WTC11 (cell line): ENCODE measurements at regions not wholly inside any gene's neighbourhood (a gene's known extent, or its start where the extent isn't known, plus 50 kb on each side); places are given as distances from the start of the nearest gene placed in this dataset.
A peak's percentile ranks its signal among the peaks of the same experiment; 100 is the strongest.

Experiments
- ATAC-seq: fragments of 200-7000 bp; cut with Tn5 transposase; 2 replicates; pipeline ENCODE4 v1.10.0; 2021; ENCODE audit warnings: mild to moderate bottlenecking, moderate library complexity
- CTCF ChIA-PET: fragments of 300-600 bp; sonication (Branson Sonifier 250); formaldehyde crosslinking; loops from one replicate; lab custom pipeline; 2021; ENCODE audit warnings: antibody characterized with exemption; lab: Charles Lee
- POLR2A ChIA-PET: fragments of 350-600 bp; sonication (Branson Sonifier 250); formaldehyde crosslinking; loops from one replicate; lab custom pipeline; 2021; ENCODE audit warnings: antibody characterized with exemption; lab: Charles Lee
- DNase-seq: peaks from one replicate; pipeline ENCODE4 v3.0.0; 2021; ENCODE audit warnings: low spot score
- H3K27ac Mint-ChIP-seq: 2 replicates; pipeline ENCODE4 v1.8.0; 2021; ENCODE audit warnings: mixed read lengths
- H3K27me3 Mint-ChIP-seq: 2 replicates; pipeline ENCODE4 v1.8.0; 2021; ENCODE audit warnings: low read depth, mild to moderate bottlenecking, moderate library complexity, mixed read lengths
- H3K36me3 Mint-ChIP-seq: 2 replicates; pipeline ENCODE4 v1.8.0; 2021; ENCODE audit warnings: mixed read lengths
- H3K4me1 Mint-ChIP-seq: 2 replicates; pipeline ENCODE4 v1.8.0; 2022; ENCODE audit warnings: mixed read lengths
- H3K4me3 Mint-ChIP-seq: 2 replicates; pipeline ENCODE4 v1.8.0; 2021; ENCODE audit warnings: mild to moderate bottlenecking, moderate library complexity, mixed read lengths
- H3K9me3 Mint-ChIP-seq: 2 replicates; pipeline ENCODE4 v1.8.0; 2021; ENCODE audit warnings: mixed read lengths
- CBFB ChIP-seq: sonication (generic); formaldehyde crosslinking; IDR thresholded peaks from 2 replicates; pipeline ENCODE4 v1.8.1; 2022; ENCODE audit warnings: mild to moderate bottlenecking, low read depth, missing genetic modification reagents
- EMX1 ChIP-seq: fragments of 250-450 bp; sonication (Bioruptor Pico); IDR thresholded peaks from 2 replicates; pipeline ENCODE4 v1.8.0; 2021; ENCODE audit warnings: mild to moderate bottlenecking
- ETV6 ChIP-seq: sonication (generic); formaldehyde crosslinking; IDR thresholded peaks from 2 replicates; pipeline ENCODE4 v1.8.1; 2022; ENCODE audit warnings: mild to moderate bottlenecking, missing genetic modification reagents
- FOXK1 ChIP-seq: sonication (generic); formaldehyde crosslinking; IDR thresholded peaks from 2 replicates; pipeline ENCODE4 v1.8.0; 2022; ENCODE audit warnings: mild to moderate bottlenecking, moderate library complexity, missing genetic modification reagents
- GABPB1 ChIP-seq: sonication (generic); formaldehyde crosslinking; IDR thresholded peaks from 2 replicates; pipeline ENCODE4 v1.8.1; 2023; ENCODE audit warnings: mild to moderate bottlenecking, missing genetic modification reagents
- GTF2I ChIP-seq: fragments of 250-450 bp; sonication (Bioruptor Pico); conservative IDR thresholded peaks from 2 replicates; pipeline ENCODE4 v1.4.0; 2021; ENCODE audit warnings: mild to moderate bottlenecking
- MYBL2 ChIP-seq: sonication (generic); formaldehyde crosslinking; IDR thresholded peaks from 2 replicates; pipeline ENCODE4 v1.8.1; 2023; ENCODE audit warnings: mild to moderate bottlenecking, moderate library complexity, missing genetic modification reagents
- NFE2L1 ChIP-seq: sonication (generic); formaldehyde crosslinking; IDR thresholded peaks from 2 replicates; pipeline ENCODE4 v1.8.1; 2023; ENCODE audit warnings: missing genetic modification reagents
- NFYB ChIP-seq: sonication (generic); formaldehyde crosslinking; conservative IDR thresholded peaks from 2 replicates; pipeline ENCODE4 v1.8.0; 2022; ENCODE audit warnings: low read depth, missing genetic modification reagents
- NR1H2 ChIP-seq: sonication (generic); formaldehyde crosslinking; IDR thresholded peaks from 2 replicates; pipeline ENCODE4 v1.9.0; 2021; ENCODE audit warnings: mild to moderate bottlenecking, moderate library complexity, missing genetic modification reagents
- NR2C2 ChIP-seq: sonication (generic); formaldehyde crosslinking; IDR thresholded peaks from 2 replicates; pipeline ENCODE4 v1.8.0; 2022; ENCODE audit warnings: mild to moderate bottlenecking, missing genetic modification reagents
- RORB ChIP-seq: fragments of 250-450 bp; sonication (Bioruptor Pico); IDR thresholded peaks from 2 replicates; pipeline ENCODE4 v1.9.0; 2021; ENCODE audit warnings: mild to moderate bottlenecking
- TEAD1 ChIP-seq: sonication (generic); formaldehyde crosslinking; IDR thresholded peaks from 2 replicates; pipeline ENCODE4 v1.8.0; 2022; ENCODE audit warnings: mild to moderate bottlenecking, missing genetic modification reagents
- TP53 ChIP-seq: sonication (generic); formaldehyde crosslinking; IDR thresholded peaks from 2 replicates; pipeline ENCODE4 v1.8.1; 2023; ENCODE audit warnings: mild to moderate bottlenecking, missing genetic modification reagents
- ZNF121 ChIP-seq: sonication (generic); formaldehyde crosslinking; IDR thresholded peaks from 2 replicates; pipeline ENCODE4 v1.8.0; 2023; ENCODE audit warnings: missing genetic modification reagents
- ZNF232 ChIP-seq: sonication (generic); formaldehyde crosslinking; IDR thresholded peaks from 2 replicates; pipeline ENCODE4 v1.8.0; 2022; ENCODE audit warnings: mild to moderate bottlenecking, missing genetic modification reagents
- ZNF416 ChIP-seq: fragments of 250-450 bp; sonication (Bioruptor Pico); IDR thresholded peaks from 2 replicates; pipeline ENCODE4 v1.9.0; 2021; ENCODE audit warnings: mild to moderate bottlenecking, inconsistent platforms
- TF ChIP-seq, protein P1 (sequence below): fragments of 250-450 bp; sonication (Bioruptor Pico); conservative IDR thresholded peaks from 2 replicates; pipeline ENCODE4 v1.9.0; 2021; ENCODE audit warnings: mild to moderate bottlenecking
- TF ChIP-seq, protein P2 (sequence below): sonication (generic); formaldehyde crosslinking; IDR thresholded peaks from 2 replicates; pipeline ENCODE4 v1.8.0; 2023; ENCODE audit warnings: missing genetic modification reagents, mild to moderate bottlenecking, borderline replicate concordance
- TF ChIP-seq, protein P3 (sequence below): fragments of 250-450 bp; sonication (Bioruptor Pico); IDR thresholded peaks from 2 replicates; pipeline ENCODE4 v1.8.0; 2021; ENCODE audit warnings: mild to moderate bottlenecking
- TF ChIP-seq, protein P4 (sequence below): sonication (generic); formaldehyde crosslinking; IDR thresholded peaks from 2 replicates; pipeline ENCODE4 v1.8.1; 2023; ENCODE audit warnings: mild to moderate bottlenecking, missing genetic modification reagents, moderate library complexity
- TF ChIP-seq, protein P5 (sequence below): fragments of 200-600 bp; IDR thresholded peaks from 2 replicates; pipeline ENCODE4 v1.8.0; 2022; ENCODE audit warnings: antibody characterized with exemption
- TF ChIP-seq, protein P6 (sequence below): sonication (generic); formaldehyde crosslinking; IDR thresholded peaks from 2 replicates; pipeline ENCODE4 v1.8.0; 2022; ENCODE audit warnings: mild to moderate bottlenecking, missing genetic modification reagents
- TF ChIP-seq, protein P7 (sequence below): sonication (generic); formaldehyde crosslinking; IDR thresholded peaks from 2 replicates; pipeline ENCODE4 v1.8.0; 2022; ENCODE audit warnings: mild to moderate bottlenecking, missing genetic modification reagents
- TF ChIP-seq, protein P8 (sequence below): sonication (generic); formaldehyde crosslinking; IDR thresholded peaks from 2 replicates; pipeline ENCODE4 v1.8.1; 2023; ENCODE audit warnings: mild to moderate bottlenecking, missing genetic modification reagents

DNA sequence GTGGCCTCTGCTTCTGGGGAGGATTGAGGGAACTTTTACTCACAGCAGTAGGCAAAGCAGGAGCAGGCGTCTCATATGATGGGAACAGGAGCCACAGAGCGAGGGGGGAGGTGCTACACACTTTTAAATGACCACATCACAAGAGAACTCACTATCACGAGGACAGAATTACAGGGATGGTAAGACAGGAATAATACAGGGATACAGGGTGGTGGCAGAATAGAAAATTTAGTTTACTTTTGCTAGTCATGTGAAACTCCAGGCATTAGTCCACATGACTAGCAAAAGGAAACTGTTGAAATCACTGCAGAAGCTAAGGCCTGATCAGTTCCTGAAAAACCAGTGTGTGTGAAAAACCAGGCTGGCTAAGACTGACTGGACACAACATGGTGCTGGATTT, 382.4 kb downstream of the NNT start:
- H3K4me1 Mint-ChIP-seq: no peaks in the 10 kb centered on the region
- TF ChIP-seq GTF2I (no peak), EMX1 (CRISPR knock-in tag) (no peak), NR2C2 (CRISPR knock-in tag) (no peak), ZNF416 (CRISPR knock-in tag) (no peak), TP53 (CRISPR knock-in tag) (no peak), FOXK1 (CRISPR knock-in tag) (no peak), RORB (CRISPR knock-in tag) (no peak), ZNF121 (CRISPR knock-in tag) (no peak), MYBL2 (CRISPR knock-in tag) (no peak)
- TF ChIP-seq, protein P1, sequence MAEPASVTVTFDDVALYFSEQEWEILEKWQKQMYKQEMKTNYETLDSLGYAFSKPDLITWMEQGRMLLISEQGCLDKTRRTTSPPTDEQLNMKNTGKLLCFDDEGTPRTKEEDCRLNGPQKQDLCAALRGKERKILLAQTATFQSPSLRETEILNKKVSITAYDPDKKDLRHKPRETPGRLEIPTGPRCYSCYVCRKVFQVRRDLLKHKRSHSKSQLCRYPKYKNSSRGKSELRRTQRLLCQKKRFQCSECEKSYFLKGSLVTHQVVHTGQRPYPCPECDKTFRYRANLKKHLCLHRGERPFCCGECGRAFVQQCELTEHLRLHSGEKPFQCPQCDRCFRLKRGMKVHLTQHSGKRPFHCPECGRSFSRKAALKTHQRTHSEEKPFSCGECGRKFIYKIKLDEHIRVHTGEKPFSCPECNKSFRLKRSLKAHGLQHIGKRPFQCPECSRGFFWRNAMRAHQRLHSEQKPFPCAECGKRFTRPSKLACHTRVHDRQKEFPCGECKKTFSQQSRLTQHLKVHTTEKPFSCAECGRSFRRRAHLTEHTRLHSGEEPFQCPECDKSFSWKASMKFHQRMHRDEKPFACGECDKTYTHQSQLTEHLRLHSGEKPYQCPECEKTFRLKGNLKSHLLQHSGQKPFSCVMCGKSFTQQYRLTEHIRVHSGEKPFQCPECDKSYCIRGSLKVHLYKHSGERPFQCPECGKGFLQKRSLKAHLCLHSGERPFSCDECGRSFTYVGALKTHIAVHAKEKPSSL (CRISPR knock-in tag): no peak
- TF ChIP-seq, protein P2, sequence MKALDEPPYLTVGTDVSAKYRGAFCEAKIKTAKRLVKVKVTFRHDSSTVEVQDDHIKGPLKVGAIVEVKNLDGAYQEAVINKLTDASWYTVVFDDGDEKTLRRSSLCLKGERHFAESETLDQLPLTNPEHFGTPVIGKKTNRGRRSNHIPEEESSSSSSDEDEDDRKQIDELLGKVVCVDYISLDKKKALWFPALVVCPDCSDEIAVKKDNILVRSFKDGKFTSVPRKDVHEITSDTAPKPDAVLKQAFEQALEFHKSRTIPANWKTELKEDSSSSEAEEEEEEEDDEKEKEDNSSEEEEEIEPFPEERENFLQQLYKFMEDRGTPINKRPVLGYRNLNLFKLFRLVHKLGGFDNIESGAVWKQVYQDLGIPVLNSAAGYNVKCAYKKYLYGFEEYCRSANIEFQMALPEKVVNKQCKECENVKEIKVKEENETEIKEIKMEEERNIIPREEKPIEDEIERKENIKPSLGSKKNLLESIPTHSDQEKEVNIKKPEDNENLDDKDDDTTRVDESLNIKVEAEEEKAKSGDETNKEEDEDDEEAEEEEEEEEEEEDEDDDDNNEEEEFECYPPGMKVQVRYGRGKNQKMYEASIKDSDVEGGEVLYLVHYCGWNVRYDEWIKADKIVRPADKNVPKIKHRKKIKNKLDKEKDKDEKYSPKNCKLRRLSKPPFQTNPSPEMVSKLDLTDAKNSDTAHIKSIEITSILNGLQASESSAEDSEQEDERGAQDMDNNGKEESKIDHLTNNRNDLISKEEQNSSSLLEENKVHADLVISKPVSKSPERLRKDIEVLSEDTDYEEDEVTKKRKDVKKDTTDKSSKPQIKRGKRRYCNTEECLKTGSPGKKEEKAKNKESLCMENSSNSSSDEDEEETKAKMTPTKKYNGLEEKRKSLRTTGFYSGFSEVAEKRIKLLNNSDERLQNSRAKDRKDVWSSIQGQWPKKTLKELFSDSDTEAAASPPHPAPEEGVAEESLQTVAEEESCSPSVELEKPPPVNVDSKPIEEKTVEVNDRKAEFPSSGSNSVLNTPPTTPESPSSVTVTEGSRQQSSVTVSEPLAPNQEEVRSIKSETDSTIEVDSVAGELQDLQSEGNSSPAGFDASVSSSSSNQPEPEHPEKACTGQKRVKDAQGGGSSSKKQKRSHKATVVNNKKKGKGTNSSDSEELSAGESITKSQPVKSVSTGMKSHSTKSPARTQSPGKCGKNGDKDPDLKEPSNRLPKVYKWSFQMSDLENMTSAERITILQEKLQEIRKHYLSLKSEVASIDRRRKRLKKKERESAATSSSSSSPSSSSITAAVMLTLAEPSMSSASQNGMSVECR (CRISPR knock-in tag): no peak
- TF ChIP-seq, protein P3, sequence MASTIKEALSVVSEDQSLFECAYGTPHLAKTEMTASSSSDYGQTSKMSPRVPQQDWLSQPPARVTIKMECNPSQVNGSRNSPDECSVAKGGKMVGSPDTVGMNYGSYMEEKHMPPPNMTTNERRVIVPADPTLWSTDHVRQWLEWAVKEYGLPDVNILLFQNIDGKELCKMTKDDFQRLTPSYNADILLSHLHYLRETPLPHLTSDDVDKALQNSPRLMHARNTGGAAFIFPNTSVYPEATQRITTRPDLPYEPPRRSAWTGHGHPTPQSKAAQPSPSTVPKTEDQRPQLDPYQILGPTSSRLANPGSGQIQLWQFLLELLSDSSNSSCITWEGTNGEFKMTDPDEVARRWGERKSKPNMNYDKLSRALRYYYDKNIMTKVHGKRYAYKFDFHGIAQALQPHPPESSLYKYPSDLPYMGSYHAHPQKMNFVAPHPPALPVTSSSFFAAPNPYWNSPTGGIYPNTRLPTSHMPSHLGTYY: no peak
- TF ChIP-seq, protein P4, sequence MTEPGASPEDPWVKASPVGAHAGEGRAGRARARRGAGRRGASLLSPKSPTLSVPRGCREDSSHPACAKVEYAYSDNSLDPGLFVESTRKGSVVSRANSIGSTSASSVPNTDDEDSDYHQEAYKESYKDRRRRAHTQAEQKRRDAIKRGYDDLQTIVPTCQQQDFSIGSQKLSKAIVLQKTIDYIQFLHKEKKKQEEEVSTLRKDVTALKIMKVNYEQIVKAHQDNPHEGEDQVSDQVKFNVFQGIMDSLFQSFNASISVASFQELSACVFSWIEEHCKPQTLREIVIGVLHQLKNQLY (CRISPR knock-in tag): no peak
- H3K36me3 Mint-ChIP-seq: peaks cover 4% of the 10 kb centered on the region; the same call in 1 of the 2 replicates
- no peak for ATAC-seq
- H3K27ac Mint-ChIP-seq: no peak overlapping the region
- no peak for DNase-seq
- H3K9me3 Mint-ChIP-seq: peaks cover 14% of the 10 kb centered on the region
- H3K27me3 Mint-ChIP-seq: no peaks in the 10 kb centered on the region
- no peak overlapping the region for H3K4me3 Mint-ChIP-seq
- ChIA-PET CTCF (no interaction called here), POLR2A (no interaction called here)

DNA sequence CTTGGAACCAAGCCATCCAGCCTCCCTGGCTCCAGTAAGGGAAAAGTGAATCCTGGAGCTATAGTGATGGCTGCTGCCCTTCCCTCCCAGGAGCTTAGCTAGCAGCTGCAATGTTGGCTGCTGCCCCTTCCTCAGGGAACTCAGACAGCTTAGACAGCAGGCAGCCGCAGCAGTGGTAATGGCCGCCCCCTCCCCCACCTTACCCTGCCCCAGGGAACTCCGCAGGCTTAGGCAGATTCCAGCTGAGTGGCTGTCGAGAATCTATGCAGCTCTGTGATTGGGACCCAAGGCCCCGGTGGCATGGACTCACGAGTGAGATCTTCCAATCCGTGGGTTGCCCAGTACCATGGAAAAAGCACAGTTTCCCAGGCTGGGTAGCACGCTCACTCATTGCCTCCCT, 378.6 kb downstream of the NNT start:
- DNase-seq: peak; percentile 23
- peak; percentile 81 for ATAC-seq
- peaks cover 12% of the 10 kb centered on the region for H3K36me3 Mint-ChIP-seq
- H3K27me3 Mint-ChIP-seq: no peaks in the 10 kb centered on the region
- H3K27ac Mint-ChIP-seq: no peak overlapping the region
- TF ChIP-seq GABPB1 (CRISPR knock-in tag) (no peak), NFYB (CRISPR knock-in tag) (no peak), CBFB (no peak), NR1H2 (CRISPR knock-in tag) (no peak), NFE2L1 (CRISPR knock-in tag) (no peak), EMX1 (CRISPR knock-in tag) (no peak), ZNF232 (no peak), TEAD1 (CRISPR knock-in tag) (no peak), ETV6 (CRISPR knock-in tag) (no peak)
- TF ChIP-seq, protein P5, sequence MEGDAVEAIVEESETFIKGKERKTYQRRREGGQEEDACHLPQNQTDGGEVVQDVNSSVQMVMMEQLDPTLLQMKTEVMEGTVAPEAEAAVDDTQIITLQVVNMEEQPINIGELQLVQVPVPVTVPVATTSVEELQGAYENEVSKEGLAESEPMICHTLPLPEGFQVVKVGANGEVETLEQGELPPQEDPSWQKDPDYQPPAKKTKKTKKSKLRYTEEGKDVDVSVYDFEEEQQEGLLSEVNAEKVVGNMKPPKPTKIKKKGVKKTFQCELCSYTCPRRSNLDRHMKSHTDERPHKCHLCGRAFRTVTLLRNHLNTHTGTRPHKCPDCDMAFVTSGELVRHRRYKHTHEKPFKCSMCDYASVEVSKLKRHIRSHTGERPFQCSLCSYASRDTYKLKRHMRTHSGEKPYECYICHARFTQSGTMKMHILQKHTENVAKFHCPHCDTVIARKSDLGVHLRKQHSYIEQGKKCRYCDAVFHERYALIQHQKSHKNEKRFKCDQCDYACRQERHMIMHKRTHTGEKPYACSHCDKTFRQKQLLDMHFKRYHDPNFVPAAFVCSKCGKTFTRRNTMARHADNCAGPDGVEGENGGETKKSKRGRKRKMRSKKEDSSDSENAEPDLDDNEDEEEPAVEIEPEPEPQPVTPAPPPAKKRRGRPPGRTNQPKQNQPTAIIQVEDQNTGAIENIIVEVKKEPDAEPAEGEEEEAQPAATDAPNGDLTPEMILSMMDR: no peak
- TF ChIP-seq, protein P6, sequence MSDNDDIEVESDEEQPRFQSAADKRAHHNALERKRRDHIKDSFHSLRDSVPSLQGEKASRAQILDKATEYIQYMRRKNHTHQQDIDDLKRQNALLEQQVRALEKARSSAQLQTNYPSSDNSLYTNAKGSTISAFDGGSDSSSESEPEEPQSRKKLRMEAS (CRISPR knock-in tag): no peak
- TF ChIP-seq, protein P7, sequence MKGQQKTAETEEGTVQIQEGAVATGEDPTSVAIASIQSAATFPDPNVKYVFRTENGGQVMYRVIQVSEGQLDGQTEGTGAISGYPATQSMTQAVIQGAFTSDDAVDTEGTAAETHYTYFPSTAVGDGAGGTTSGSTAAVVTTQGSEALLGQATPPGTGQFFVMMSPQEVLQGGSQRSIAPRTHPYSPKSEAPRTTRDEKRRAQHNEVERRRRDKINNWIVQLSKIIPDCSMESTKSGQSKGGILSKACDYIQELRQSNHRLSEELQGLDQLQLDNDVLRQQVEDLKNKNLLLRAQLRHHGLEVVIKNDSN (CRISPR knock-in tag): no peak
- TF ChIP-seq, protein P8, sequence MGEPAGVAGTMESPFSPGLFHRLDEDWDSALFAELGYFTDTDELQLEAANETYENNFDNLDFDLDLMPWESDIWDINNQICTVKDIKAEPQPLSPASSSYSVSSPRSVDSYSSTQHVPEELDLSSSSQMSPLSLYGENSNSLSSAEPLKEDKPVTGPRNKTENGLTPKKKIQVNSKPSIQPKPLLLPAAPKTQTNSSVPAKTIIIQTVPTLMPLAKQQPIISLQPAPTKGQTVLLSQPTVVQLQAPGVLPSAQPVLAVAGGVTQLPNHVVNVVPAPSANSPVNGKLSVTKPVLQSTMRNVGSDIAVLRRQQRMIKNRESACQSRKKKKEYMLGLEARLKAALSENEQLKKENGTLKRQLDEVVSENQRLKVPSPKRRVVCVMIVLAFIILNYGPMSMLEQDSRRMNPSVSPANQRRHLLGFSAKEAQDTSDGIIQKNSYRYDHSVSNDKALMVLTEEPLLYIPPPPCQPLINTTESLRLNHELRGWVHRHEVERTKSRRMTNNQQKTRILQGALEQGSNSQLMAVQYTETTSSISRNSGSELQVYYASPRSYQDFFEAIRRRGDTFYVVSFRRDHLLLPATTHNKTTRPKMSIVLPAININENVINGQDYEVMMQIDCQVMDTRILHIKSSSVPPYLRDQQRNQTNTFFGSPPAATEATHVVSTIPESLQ (CRISPR knock-in tag): no peak
- no peaks in the 10 kb centered on the region for H3K4me1 Mint-ChIP-seq
- peaks cover 47% of the 10 kb centered on the region for H3K9me3 Mint-ChIP-seq
- ChIA-PET CTCF (no interaction called here), POLR2A (no interaction called here)
- no peak overlapping the region for H3K4me3 Mint-ChIP-seq
